Transverse colon (tissue), 3 donors: ENCODE measurements at regions not wholly inside any gene's neighbourhood (a gene's known extent, or its start where the extent isn't known, plus 50 kb on each side); places are given as distances from the start of the nearest gene placed in this dataset.

Experiments
- EP300 ChIP-seq: sonication (generic); formaldehyde crosslinking; IDR thresholded peaks from one replicate; pipeline ENCODE4 v1.6.1; 2017; ENCODE audit warnings: antibody characterized with exemption, low read depth
- TF ChIP-seq, protein P1 (sequence below), 5 experiments: fragments of 200-600 bp in 3 of 5; fragments of 450-650 bp in 2 of 5; sonication (generic) in 3 of 5; IDR thresholded peaks; 1 replicate in 2 of 5; 2 replicates in 3 of 5; pipeline ENCODE4 v1.5.1; 2016 to 2017; ENCODE audit warnings: antibody characterized with exemption in 5 of 5, inconsistent platforms in 3 of 5, mild to moderate bottlenecking in 2 of 5, moderate library complexity in 1 of 5

- TF ChIP-seq, protein P1, sequence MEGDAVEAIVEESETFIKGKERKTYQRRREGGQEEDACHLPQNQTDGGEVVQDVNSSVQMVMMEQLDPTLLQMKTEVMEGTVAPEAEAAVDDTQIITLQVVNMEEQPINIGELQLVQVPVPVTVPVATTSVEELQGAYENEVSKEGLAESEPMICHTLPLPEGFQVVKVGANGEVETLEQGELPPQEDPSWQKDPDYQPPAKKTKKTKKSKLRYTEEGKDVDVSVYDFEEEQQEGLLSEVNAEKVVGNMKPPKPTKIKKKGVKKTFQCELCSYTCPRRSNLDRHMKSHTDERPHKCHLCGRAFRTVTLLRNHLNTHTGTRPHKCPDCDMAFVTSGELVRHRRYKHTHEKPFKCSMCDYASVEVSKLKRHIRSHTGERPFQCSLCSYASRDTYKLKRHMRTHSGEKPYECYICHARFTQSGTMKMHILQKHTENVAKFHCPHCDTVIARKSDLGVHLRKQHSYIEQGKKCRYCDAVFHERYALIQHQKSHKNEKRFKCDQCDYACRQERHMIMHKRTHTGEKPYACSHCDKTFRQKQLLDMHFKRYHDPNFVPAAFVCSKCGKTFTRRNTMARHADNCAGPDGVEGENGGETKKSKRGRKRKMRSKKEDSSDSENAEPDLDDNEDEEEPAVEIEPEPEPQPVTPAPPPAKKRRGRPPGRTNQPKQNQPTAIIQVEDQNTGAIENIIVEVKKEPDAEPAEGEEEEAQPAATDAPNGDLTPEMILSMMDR (IDR thresholded peaks at IDR 0.05), result no peak
- TF ChIP-seq EP300, result no peak
These were observed 429.2 kb upstream of the HTR2A start for GRCh38 chr13:47326061-47326460.
